ENCODE measurements at regions not wholly inside any gene's neighbourhood (a gene's known extent, or its start where the extent isn't known, plus 50 kb on each side); places are given as distances from the start of the nearest gene placed in this dataset.

DNA sequence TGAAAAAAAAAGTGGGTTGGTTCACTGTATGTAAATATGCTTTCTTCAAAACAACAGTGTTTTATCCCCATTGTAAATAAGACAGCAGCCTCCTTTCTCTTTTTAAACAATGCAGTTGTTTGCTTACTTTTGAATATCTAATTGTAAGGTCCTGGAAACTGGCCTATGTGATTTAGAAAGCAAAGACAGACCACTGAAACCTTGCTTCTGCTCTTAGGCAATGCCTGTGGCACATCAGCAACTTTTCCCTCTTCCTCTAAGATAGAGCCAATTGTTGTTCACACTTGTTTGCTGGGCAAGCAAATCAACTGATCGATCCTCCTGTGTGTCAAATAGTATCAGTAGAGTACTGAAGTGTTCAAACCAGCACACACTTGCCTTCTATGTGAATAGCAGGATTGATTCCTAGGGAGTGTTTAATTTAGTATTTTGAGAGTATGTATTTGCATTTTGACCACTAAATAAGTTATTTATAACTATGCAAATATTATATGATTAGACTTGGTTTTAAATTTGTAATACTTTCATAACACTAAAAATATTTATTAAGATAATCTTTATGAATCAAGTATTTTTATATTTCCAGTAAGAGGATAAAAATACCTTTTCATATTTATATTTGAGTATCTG, 55.4 kb upstream of the GRPR start:
- WGBS, 2 donors (ENCODE audit: low coverage in 1 of 2): 66% methylated on average over 1 of the region's 1 CpG; no CpG with 5 or more reads in 1 of the 2 donors
- TF ChIP-seq POLR2AphosphoS5 (IDR thresholded peaks at IDR 0.05) (no peak), POLR2A (IDR thresholded peaks at IDR 0.05) (no peak), EP300 (IDR thresholded peaks at IDR 0.05; ENCODE audit: low read depth) (no peak)
- TF ChIP-seq, protein P1, sequence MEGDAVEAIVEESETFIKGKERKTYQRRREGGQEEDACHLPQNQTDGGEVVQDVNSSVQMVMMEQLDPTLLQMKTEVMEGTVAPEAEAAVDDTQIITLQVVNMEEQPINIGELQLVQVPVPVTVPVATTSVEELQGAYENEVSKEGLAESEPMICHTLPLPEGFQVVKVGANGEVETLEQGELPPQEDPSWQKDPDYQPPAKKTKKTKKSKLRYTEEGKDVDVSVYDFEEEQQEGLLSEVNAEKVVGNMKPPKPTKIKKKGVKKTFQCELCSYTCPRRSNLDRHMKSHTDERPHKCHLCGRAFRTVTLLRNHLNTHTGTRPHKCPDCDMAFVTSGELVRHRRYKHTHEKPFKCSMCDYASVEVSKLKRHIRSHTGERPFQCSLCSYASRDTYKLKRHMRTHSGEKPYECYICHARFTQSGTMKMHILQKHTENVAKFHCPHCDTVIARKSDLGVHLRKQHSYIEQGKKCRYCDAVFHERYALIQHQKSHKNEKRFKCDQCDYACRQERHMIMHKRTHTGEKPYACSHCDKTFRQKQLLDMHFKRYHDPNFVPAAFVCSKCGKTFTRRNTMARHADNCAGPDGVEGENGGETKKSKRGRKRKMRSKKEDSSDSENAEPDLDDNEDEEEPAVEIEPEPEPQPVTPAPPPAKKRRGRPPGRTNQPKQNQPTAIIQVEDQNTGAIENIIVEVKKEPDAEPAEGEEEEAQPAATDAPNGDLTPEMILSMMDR (IDR thresholded peaks at IDR 0.05): no peak
- in situ Hi-C loops (cut with MboI; ENCODE audit: low pct_ligation_motif_present in 1 of 4, low pct_unique_long_range_greater_than_20kb in 1 of 4, low sequenced_read_pairs in 3 of 4): no loop called here

DNA sequence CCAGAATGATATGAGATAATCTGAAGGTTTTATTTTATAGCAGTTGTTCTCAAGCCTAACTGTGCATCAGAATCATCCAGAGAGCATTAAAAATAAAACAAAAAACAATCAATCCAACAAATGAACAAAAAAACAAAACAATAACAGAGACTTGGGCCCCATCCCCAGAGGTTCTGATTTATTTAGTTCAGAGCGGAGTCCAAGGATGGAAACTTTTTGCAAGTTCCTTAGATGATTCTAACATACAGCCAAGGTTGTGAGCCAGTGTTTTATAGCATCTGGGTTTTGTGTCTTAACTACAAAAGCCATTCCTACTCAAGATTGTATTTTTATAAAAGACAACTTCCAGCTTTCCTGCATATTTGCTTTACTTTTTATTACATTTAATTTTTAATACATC, 59.4 kb upstream of the GRPR start:
- Histone ChIP-seq H3K27ac (no peak overlapping the region), H3K36me3 (no peaks in the 10 kb centered on the region), H3K27me3 (no peaks in the 10 kb centered on the region), H3K4me1 (no peaks in the 10 kb centered on the region), H3K4me3 (no peak overlapping the region), H3K9me3 (no peaks in the 10 kb centered on the region)
- 67 to 82% methylated on average over 1 of the region's 1 CpG for WGBS, 2 donors (ENCODE audit: low coverage in 1 of 2)
- in situ Hi-C loops (cut with MboI; ENCODE audit: low pct_ligation_motif_present in 1 of 4, low pct_unique_long_range_greater_than_20kb in 1 of 4, low sequenced_read_pairs in 3 of 4): no loop called here
- TF ChIP-seq POLR2AphosphoS5 (IDR thresholded peaks at IDR 0.05) (no peak), EP300 (IDR thresholded peaks at IDR 0.05; ENCODE audit: low read depth) (no peak), POLR2A (IDR thresholded peaks at IDR 0.05) (no peak)
- TF ChIP-seq, protein P1 (IDR thresholded peaks at IDR 0.05): no peak
- no peak for DNase-seq
- intact Hi-C loops (cut with DNase I; ENCODE audit: low total_unique reads): no loop called here

More for the DNA sequence above, 55.4 kb upstream of the GRPR start:
- Histone ChIP-seq H3K27ac (no peak overlapping the region), H3K4me1 (no peaks in the 10 kb centered on the region), H3K9me3 (no peaks in the 10 kb centered on the region), H3K36me3 (no peaks in the 10 kb centered on the region), H3K27me3 (no peaks in the 10 kb centered on the region), H3K4me3 (no peak overlapping the region)
- intact Hi-C loops (cut with DNase I; ENCODE audit: low total_unique reads): no loop called here
- no peak for DNase-seq

DNA sequence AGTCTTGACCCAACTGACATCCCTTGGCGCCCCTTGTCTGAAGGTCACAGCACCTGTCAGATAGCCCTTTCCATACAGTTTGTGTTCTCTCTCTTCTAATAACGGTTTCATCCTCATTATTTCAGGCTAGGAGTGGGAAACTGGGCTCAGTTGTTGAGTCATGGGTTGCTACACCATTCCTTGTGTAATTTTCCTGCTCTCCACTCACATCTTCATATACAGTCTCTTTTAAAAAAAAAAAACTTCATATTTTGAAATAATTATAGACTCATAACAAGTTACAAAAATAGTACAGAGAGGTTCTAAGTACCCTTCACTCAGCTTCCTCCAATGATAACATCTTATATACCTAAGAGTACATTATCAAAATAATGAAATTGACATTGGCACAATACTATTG, 60.2 kb upstream of the GRPR start:
- H3K4me3 ChIP-seq: no peak overlapping the region
- no peaks in the 10 kb centered on the region for H3K4me1 ChIP-seq
- intact Hi-C loops (cut with DNase I; ENCODE audit: low total_unique reads): no loop called here
- TF ChIP-seq POLR2A (IDR thresholded peaks at IDR 0.05) (no peak), POLR2AphosphoS5 (IDR thresholded peaks at IDR 0.05) (no peak), EP300 (IDR thresholded peaks at IDR 0.05; ENCODE audit: low read depth) (no peak)
- TF ChIP-seq, protein P1 (IDR thresholded peaks at IDR 0.05): no peak
- H3K9me3 ChIP-seq: no peaks in the 10 kb centered on the region
- DNase-seq: no peak
- no peak overlapping the region for H3K27ac ChIP-seq
- no peaks in the 10 kb centered on the region for H3K36me3 ChIP-seq
- WGBS, 2 donors (ENCODE audit: low coverage in 1 of 2): 60 to 72% methylated on average over 1 to 2 of the region's 2 CpGs
- no peaks in the 10 kb centered on the region for H3K27me3 ChIP-seq
- in situ Hi-C loops (cut with MboI; ENCODE audit: low pct_ligation_motif_present in 1 of 4, low pct_unique_long_range_greater_than_20kb in 1 of 4, low sequenced_read_pairs in 3 of 4): no loop called here

DNA sequence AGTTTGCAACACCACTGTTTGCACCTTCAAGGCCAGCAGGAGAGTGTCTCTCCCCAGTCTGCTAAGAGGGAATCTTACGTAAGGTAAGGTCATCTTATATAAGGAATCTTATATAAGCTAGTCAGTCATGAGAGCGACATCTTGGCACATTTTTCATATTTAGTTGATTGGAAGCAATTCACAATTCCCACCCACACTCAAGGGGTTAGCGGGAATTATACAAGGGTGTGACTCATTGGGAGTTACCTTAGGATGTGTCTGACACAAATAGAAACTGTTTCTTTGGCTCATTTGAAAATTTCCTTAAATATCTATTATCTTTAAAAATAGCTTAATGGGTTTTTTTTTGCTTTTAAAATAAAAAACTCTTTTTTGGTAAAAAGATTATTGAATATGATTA, 62.1 kb upstream of the GRPR start:
- Histone ChIP-seq H3K4me3 (no peak overlapping the region), H3K36me3 (no peaks in the 10 kb centered on the region), H3K4me1 (no peaks in the 10 kb centered on the region), H3K27ac (peak overlapping the region in 1 of 4 donors; percentile 34), H3K9me3 (no peaks in the 10 kb centered on the region), H3K27me3 (no peaks in the 10 kb centered on the region)
- WGBS, 2 donors (ENCODE audit: low coverage in 1 of 2): 88 to 92% methylated on average over 1 to 3 of the region's 3 CpGs
- TF ChIP-seq POLR2A (IDR thresholded peaks at IDR 0.05): no peak
- no peak for TF ChIP-seq POLR2AphosphoS5 (IDR thresholded peaks at IDR 0.05)
- TF ChIP-seq, protein P1 (IDR thresholded peaks at IDR 0.05): no peak
- TF ChIP-seq EP300 (IDR thresholded peaks at IDR 0.05; ENCODE audit: low read depth): no peak
- DNase-seq: no peak
- in situ Hi-C loops (cut with MboI; ENCODE audit: low pct_ligation_motif_present in 1 of 4, low pct_unique_long_range_greater_than_20kb in 1 of 4, low sequenced_read_pairs in 3 of 4): no loop called here
- intact Hi-C loops (cut with DNase I; ENCODE audit: low total_unique reads): no loop called here
